Astrocyte of the cerebellum (primary cell): ENCODE measurements at regions not wholly inside any gene's neighbourhood (a gene's known extent, or its start where the extent isn't known, plus 50 kb on each side); places are given as distances from the start of the nearest gene placed in this dataset.

Experiments used
- DNase-seq: peaks from one replicate; pipeline ENCODE4 v3.0.0-alpha.2; 2011; ENCODE audit warnings: low read depth
- H3K4me3 ChIP-seq: 2 replicates; pipeline ENCODE4 v1.5.1; 2011; ENCODE audit warnings: mild to moderate bottlenecking, low read depth, low read length, moderate library complexity
- CTCF ChIP-seq: IDR thresholded peaks from 2 replicates; pipeline ENCODE4 v1.5.1; 2012; ENCODE audit warnings: low read length, low read depth, moderate library complexity, mild to moderate bottlenecking; ENCODE audit errors: missing control alignments
- in situ Hi-C: cut with HindIII; loops from 2 replicates; pipeline ENCODE4 v1.10.0; 2017; ENCODE audit warnings: low sequenced_read_pairs

- no peak for DNase-seq
- no peak overlapping the region for H3K4me3 ChIP-seq
- in situ Hi-C loops, result loop anchor here (5.0 kb wide), 1 partner anchor 75 kb away; no protein-coding TSS in a partner anchor
- no peak for TF ChIP-seq CTCF
Measured at GRCh38 chr17:73997059-73997458, 206.4 kb upstream of the RPL38 start.

DNA sequence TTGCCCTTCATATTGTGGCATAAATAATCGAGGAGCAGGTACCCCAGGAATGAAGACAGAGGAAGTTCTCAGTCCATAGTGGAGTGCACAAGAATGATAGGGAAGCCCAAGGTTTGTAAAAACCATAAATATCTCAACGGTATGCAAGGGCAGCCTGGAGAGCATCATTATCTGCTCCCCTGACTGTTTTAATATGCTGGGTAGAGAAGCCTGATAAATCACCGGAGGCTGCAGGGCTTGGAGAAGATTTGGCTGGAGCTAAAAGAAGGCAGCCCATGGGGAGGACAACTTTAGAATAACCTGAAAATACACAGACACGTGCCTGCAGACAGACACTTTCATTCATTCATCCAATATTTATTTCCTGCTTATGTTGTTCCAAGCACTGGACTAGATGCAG is 205.2 kb upstream of the RPL38 start:
- in situ Hi-C loops, result loop anchor here (5.0 kb wide), 1 partner anchor 74 kb away; no protein-coding TSS in a partner anchor
- DNase-seq, result no peak
- TF ChIP-seq CTCF, result no peak
- H3K4me3 ChIP-seq, result no peak overlapping the region

DNA sequence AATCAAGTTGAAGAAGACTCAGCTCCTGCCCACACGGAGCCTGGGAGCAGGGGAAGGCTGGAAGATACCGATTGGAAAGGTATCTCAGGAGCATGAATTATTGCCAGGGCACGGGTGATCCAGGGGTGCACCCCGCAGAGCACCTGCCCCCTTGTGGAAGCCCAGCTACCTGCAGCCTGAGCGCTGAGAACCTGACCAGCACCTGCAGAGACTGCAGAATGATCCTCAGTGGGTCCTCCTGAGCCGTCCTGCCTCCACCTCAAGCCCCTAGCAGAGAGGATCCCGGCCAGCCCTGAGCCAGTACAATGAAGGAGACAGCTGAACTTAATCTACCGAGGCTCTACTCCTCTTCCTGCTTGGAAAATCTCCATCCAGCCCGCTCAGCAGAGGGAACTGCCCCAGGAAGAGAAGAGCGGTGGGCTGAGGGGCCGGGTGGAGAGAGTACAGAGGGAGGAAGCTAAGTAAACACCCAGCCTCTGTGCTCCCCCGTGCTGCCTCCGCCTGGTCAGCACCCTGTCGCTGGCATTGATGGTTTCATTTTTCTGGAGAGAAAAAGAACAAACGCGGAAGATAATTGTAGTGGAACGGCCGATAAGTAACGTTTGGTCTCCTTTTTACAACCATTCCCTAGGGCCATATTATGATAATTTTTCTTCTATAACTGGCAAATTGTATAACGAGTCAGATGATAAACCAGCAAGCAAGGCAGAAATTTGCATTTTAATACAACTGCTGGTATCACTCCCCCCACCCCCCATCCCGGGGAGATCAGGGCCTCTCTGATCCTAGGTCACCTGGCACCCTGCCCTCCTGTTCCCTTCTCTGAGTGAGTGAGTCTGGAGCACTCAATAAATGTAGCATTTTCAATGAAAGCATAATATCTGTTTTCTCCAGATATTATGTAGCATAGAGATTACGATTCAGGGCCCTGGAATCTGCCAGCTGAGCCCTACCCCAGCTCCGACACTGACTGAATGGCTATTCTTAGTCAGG is 204.5 kb upstream of the RPL38 start:
- no peak for DNase-seq
- TF ChIP-seq CTCF, result peak; percentile 59
- H3K4me3 ChIP-seq, result no peak overlapping the region
- in situ Hi-C loops, result loop anchor here (5.0 kb wide), 1 partner anchor 73 kb away; no protein-coding TSS in a partner anchor

GRCh38 chr17:74001145-74001544 is 202.3 kb upstream of the RPL38 start:
- DNase-seq, result no peak
- H3K4me3 ChIP-seq, result no peak overlapping the region
- in situ Hi-C loops, result no loop called here
- TF ChIP-seq CTCF, result no peak

GRCh38 chr17:74002241-74002640 is 201.2 kb upstream of the RPL38 start:
- no peak for TF ChIP-seq CTCF
- in situ Hi-C loops, result no loop called here
- no peak overlapping the region for H3K4me3 ChIP-seq
- no peak for DNase-seq

GRCh38 chr17:74004056-74004455 is 199.4 kb upstream of the RPL38 start:
- in situ Hi-C loops, result no loop called here
- DNase-seq, result no peak
- no peak overlapping the region for H3K4me3 ChIP-seq
- TF ChIP-seq CTCF, result no peak
